Stimulated activated naive CD8-positive, alpha-beta T cell treated with anti-CD3 and anti-CD28 coated beads, Interleukin-15, amount 100 ng/mL, for 72 hours (primary cell): ENCODE measurements at regions not wholly inside any gene's neighbourhood (a gene's known extent, or its start where the extent isn't known, plus 50 kb on each side); places are given as distances from the start of the nearest gene placed in this dataset.

Experiments
- ATAC-seq: fragments of 150-1000 bp; cut with Tn5 transposase; 2 replicates; pipeline ENCODE4 v1.10.0; 2021; ENCODE audit warnings: mild to moderate bottlenecking, moderate library complexity
- DNase-seq, 2 donors: peaks; one replicate each; pipeline ENCODE4 v3.0.0; 2021 to 2022
- H3K27ac Mint-ChIP-seq, 2 donors: one replicate each; pipeline ENCODE4 v1.8.0; 2022; ENCODE audit warnings: mild to moderate bottlenecking in 2 of 2, mixed read lengths in 2 of 2, moderate library complexity in 2 of 2
- H3K27me3 Mint-ChIP-seq: one replicate; pipeline ENCODE4 v1.8.0; 2022; ENCODE audit warnings: mixed read lengths
- H3K4me1 Mint-ChIP-seq: one replicate; pipeline ENCODE4 v1.8.0; 2022; ENCODE audit warnings: mild to moderate bottlenecking, mixed read lengths
- H3K4me3 Mint-ChIP-seq, 2 donors: one replicate each; pipeline ENCODE4 v1.8.0; 2022; ENCODE audit warnings: mild to moderate bottlenecking in 2 of 2, mixed read lengths in 2 of 2, moderate library complexity in 1 of 2
- H3K9me3 Mint-ChIP-seq, 2 donors: one replicate each; pipeline ENCODE4 v1.8.0; 2022; ENCODE audit warnings: mixed read lengths in 2 of 2

DNA sequence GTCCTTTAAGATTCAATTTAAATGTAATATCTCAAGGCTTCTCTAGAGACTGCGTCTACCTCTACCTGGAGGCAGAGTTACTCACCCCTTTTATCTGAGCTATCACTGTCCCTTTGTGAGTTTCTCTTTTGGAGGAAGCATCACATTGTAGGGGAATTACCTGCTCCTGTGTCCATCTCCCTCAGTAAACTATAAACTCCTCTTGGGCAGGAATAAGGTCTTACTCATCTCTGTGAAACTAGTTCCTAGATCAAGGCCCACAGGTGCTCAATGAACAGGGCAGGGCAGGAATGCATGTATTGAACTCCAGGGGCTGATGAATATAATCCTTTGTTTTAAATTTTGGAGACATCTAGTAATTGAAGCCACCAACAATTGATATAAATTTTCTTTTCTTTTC is 139.8 kb upstream of the ERCC6L2 start:
- peaks cover 42% of the 10 kb centered on the region for H3K27me3 Mint-ChIP-seq
- DNase-seq (no peak), ATAC-seq (no peak)
- peaks cover 0 to 4% of the 10 kb centered on the region in 2 donors for H3K9me3 Mint-ChIP-seq
- H3K27ac Mint-ChIP-seq: no peak overlapping the region
- H3K4me3 Mint-ChIP-seq: no peak overlapping the region
- H3K4me1 Mint-ChIP-seq: peaks cover 35% of the 10 kb centered on the region

DNA sequence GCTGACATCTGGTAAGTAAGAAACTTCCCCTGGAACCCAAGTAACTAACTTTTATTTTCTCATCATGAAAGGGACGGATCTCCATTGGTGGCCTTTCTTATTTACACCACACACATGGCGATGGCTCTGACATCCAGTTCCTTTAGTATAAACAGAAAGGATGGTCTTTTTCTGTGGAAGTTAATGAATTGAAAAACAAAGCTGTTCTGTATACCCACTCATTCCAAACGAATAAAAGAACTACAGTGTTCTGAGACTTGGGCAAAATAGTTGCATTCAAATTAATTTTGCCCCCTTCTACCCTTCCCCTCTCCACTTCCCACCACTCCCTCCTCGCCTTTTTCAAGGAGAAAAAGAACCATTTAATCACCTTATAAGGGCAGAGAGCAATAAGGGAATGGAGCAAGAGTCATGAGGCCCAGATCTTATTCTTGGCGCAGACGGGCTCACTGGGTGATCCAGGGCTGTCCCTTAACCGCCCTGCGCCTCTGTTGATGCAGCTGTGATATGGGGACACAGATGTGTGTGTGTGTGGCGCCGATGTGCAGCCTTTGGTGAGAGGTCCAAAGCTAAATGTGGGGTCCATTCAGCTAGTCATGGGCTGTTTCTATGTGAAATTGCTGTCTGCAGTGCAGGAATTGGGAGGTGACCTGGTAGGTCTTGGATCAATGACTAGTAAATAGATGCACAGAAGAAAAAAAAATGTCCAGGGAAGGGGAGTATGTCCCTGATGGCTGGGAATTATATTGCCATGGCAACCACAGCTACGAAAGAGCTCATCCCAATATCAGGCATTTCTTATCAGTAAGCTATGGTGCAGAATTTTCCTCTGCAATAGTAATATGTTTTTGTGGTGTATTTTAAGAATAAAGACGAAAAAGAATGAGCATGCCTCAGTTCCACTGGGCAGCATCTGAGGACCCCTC is 141.5 kb upstream of the ERCC6L2 start:
- H3K4me1 Mint-ChIP-seq: peaks cover 28% of the 10 kb centered on the region
- ATAC-seq (no peak), DNase-seq (no peak)
- H3K27ac Mint-ChIP-seq: no peak overlapping the region
- H3K27me3 Mint-ChIP-seq: peaks cover 42% of the 10 kb centered on the region
- H3K9me3 Mint-ChIP-seq: peaks cover 0 to 4% of the 10 kb centered on the region in 2 donors
- H3K4me3 Mint-ChIP-seq: no peak overlapping the region

DNA sequence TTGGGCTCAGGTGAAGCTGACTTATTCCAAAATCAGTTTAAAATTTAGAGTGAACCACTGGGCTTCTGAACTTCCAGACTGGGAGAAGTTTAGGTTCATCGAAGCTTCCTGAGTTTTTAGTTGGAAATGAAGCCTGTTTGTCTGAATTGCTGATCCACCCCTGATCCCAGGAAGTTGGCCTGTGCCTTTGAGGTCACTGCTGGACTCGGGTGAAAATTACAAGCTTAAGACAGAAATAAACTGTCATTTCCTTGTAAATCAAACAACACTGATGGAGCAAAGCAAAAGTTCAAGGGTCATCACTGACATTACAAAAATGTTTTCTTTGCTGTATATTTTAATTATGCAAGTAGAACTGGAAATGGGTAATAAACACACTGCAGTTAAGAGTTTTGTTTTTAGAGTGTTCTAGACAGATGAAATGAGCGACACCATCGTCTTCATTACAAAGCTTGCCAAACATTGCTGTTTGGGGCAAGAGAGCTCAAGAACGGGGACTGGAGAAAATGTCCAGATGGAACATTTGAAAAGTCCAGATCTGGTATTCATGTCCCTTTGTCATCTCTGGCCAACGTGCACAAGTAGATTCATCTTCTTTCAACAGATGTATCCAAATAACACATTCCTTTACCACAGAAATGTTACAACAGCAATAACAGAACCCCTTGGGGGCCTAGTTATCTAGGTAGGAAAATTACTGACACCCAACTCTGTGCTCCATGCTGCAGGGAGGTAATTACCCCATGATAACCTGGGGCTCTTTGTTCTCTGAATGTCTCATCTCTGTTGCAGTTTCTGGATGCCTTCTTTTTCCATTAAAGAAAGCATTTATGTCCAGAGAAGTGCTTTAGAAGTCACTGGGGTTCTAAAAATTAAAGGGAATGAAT is 142.4 kb upstream of the ERCC6L2 start:
- Mint-ChIP-seq H3K4me3 (no peak overlapping the region), H3K9me3 (peaks cover 6 to 8% of the 10 kb centered on the region in 2 donors), H3K4me1 (peaks cover 28% of the 10 kb centered on the region), H3K27me3 (peaks cover 38% of the 10 kb centered on the region), H3K27ac (no peak overlapping the region)
- peak; percentile 50 for ATAC-seq
- no peak for DNase-seq

DNA sequence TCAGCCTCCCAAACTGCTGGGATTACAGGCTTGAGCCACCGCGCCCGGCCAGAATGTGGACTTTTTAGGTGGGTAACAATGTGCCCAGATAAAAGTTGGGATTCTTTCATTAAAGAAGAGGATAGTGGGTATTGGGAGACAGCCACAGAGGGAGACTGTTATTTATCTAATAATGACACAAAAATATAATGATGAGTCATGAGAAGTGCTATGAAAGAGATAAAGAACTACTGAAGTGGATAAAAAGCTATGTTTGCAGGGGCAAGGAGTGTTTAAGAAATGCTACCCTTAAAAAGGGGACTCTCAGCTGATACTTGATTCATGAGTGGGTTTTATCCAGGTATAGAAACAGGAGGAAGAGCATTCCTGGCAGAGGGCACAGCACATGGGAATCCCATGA is 143.6 kb upstream of the ERCC6L2 start:
- Mint-ChIP-seq H3K4me3 (no peak overlapping the region), H3K27me3 (peaks cover 28% of the 10 kb centered on the region), H3K9me3 (peaks cover 6 to 8% of the 10 kb centered on the region in 2 donors), H3K27ac (no peak overlapping the region), H3K4me1 (peaks cover 35% of the 10 kb centered on the region)
- no peak for DNase-seq
- no peak for ATAC-seq

DNA sequence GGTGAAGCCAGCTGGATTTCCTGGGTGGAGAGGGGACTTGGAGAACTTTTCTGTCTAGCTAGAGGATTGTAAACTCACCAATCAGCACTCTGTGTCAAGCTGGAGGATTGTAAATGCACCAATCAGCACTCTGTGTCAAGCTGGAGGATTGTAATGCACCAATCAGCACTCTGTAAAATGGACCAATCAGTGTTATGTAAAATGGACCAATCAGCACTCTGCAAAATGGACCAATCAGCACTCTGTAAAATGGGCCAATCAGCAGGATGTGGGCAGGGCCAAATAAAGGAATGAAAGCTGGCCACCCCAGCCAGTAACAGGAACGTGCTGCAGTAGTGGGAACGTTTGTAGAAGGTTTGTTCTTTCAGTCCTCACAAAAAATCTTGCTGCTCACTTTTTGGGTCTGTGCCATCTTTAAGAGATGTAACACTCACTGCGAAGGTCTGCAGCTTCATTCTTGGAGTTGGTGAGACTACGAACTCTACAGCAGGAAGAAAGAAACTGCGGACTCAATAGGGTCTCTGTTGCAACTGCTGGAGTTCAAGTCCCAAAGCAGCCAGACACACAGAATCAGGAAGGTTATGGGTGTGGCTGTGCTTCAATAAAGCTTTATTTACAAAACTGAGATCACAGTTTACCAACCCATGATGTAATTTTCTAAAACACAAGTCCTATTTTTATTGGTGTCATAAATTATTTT is 145.7 kb upstream of the ERCC6L2 start:
- peaks cover 45% of the 10 kb centered on the region for H3K4me1 Mint-ChIP-seq
- DNase-seq: no peak
- H3K9me3 Mint-ChIP-seq: peaks cover 16 to 19% of the 10 kb centered on the region in 2 donors

DNA sequence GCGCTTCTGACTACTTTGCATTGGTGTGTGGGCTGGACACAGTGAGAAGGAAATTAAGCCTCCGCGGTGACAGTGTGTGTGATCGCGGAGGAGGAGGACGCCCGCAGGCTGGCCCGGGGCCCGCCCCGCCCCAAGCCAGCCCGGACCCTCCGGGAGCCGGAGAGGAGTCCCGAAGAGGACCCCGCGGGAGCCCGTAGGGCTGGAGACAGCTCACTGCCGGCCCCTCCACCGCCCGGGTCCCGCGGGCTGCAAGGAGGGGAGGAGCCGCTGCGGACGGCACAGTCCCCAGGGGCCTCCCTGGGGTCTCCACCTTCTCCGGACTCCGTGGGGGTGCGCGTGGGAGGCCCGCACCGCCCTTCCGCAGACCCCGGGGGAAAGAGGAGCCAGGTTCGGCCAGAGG is 146.4 kb upstream of the ERCC6L2 start:
- ATAC-seq (no peak), DNase-seq (no peak)
- H3K9me3 Mint-ChIP-seq: peaks cover 20 to 21% of the 10 kb centered on the region in 2 donors
- H3K27ac Mint-ChIP-seq: no peak overlapping the region
- no peak overlapping the region for H3K4me3 Mint-ChIP-seq
- H3K27me3 Mint-ChIP-seq: peaks cover 14% of the 10 kb centered on the region
- peaks cover 46% of the 10 kb centered on the region for H3K4me1 Mint-ChIP-seq

More for the DNA sequence above, 145.7 kb upstream of the ERCC6L2 start:
- H3K27me3 Mint-ChIP-seq: peaks cover 19% of the 10 kb centered on the region
- no peak overlapping the region for H3K27ac Mint-ChIP-seq
- ATAC-seq: no peak
- no peak overlapping the region for H3K4me3 Mint-ChIP-seq

DNA sequence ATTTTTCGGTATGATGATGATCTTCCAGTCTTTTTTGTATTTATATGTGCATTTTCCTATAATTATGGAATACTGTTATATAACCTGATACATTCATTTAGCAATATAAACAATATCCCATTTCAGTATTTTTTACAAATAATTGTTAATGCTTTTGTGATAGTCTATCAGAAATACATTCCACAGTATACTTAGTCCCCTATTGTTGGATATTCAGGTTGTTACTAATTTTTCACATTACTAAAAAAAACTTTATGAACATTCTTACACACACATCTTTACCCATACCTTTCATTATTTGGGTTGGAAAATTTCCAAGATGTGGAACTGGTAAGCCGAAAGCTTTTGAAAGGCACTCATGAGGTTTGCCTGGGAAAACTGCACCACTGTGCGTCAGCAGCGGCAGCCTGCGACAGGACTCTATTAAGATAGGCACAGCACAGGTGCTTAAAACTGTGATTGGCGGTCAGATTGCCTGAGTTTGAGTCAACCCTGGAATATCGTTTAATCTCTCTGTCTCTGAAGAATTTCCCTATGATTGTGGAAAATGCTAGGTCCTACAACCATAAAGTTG is 147.5 kb upstream of the ERCC6L2 start:
- Mint-ChIP-seq H3K27ac (no peak overlapping the region), H3K27me3 (peaks cover 14% of the 10 kb centered on the region), H3K4me3 (no peak overlapping the region), H3K9me3 (peaks cover 20 to 22% of the 10 kb centered on the region in 2 donors), H3K4me1 (peaks cover 46% of the 10 kb centered on the region)
- ATAC-seq (no peak), DNase-seq (no peak)

DNA sequence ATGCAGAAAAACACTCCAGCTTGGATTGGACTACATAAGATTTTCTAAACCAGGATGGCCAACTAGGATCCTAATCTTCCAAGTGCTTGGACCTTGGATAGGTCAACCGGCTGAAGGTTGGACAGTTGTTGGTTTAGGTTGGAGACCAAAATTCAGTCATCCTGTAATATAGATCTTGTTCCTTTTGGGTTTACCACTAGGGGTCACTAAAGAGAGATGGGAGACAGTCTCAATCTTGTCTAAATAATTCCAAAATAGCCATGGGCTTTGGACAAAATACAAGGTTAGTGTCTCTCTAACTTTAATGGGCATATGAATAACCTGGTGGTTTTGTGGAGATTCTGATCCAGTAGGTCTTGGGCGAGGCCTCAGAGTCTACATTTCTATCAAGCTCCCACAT is 148.7 kb upstream of the ERCC6L2 start:
- H3K9me3 Mint-ChIP-seq: peaks cover 22 to 28% of the 10 kb centered on the region in 2 donors
- H3K27me3 Mint-ChIP-seq: peaks cover 16% of the 10 kb centered on the region
- no peak overlapping the region for H3K27ac Mint-ChIP-seq
- H3K4me3 Mint-ChIP-seq: no peak overlapping the region
- peaks cover 55% of the 10 kb centered on the region for H3K4me1 Mint-ChIP-seq
- ATAC-seq: no peak
- no peak for DNase-seq

DNA sequence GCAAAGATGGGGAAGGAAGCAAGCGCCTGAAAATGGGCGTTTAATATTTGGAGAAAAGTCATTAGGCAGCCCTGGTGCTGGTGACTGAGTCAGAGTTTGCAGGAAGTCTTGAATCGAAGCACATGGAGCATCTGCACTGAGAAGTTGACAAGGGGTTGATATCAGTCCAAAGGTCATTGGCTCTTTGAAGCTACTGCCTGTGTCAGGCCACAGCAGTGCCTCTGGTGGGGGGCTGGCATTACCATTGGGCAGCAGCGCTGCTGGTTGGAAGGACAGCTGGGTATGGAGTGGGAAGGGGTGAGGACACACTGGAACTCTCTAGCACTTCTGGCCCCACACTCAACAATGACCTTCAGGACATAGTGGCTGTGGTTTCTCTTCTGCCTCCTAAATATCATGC is 150.4 kb upstream of the ERCC6L2 start:
- DNase-seq (no peak), ATAC-seq (peak; percentile 28)
- Mint-ChIP-seq H3K4me1 (peaks cover 55% of the 10 kb centered on the region), H3K27me3 (peaks cover 14% of the 10 kb centered on the region), H3K9me3 (peaks cover 18 to 28% of the 10 kb centered on the region in 2 donors), H3K4me3 (peak overlapping the region in 1 of 2 donors; percentile 24), H3K27ac (peak overlapping the region; percentile 45 to 82)

DNA sequence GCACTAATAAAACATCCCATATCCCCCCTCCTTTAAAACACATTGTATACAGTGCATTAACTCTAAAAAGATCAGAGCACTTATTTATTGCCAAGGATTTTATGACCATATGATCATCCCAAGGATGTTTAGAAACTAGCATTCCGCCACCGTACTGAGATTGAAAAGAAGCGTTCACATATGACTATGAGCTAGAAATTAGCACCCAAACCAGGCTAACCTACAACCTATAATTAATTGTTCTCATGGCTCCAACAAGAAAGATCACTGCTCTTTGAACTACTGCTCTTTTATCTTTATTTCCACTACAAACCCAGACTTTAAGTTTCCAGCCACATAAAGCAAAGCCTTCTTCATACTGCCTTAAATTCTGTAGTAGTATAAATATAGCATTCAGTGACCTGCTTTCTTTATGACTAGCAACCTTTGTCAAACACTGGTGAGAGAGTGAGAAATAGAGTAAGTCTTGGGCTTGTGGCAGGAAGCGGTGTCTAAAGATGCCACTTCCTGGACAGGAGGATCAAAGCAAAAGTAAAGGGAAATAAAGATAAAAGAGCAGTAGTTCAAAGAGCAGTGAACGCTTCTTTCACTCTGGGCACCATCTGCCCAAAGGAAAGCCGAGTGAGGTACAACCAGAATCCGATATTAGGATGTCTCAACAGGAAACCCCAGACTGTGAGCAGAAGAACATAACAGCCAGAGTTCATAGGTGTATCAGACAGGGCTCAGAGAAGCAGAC is 151.1 kb upstream of the ERCC6L2 start:
- peaks cover 14% of the 10 kb centered on the region for H3K27me3 Mint-ChIP-seq
- H3K4me1 Mint-ChIP-seq: peaks cover 55% of the 10 kb centered on the region
- peak; percentile 95 for ATAC-seq
- peak; percentile 69 to 85 for DNase-seq
- peaks cover 20 to 28% of the 10 kb centered on the region in 2 donors for H3K9me3 Mint-ChIP-seq
- peak overlapping the region; percentile 2 to 82 for H3K27ac Mint-ChIP-seq
- peak overlapping the region; percentile 46 to 47 for H3K4me3 Mint-ChIP-seq

DNA sequence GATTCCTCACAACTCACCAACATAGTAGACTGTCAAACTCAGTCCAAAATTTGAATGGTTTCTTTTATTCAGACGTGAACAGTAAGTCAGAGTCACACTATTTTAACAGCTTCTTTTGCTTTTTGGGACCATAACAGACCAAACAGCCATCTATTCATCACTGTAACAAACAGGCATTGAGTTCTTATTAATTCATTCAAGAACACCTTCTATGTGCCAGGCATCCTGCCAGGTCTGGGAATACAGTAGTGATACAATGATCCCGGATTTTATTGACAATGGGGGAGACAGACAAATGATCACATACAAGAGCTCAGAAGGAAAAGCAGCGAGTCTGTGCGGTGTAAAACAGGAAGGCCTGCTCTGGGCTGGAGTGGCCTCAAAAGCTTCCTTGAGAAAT is 153.3 kb upstream of the ERCC6L2 start:
- ATAC-seq (no peak), DNase-seq (no peak)
- H3K9me3 Mint-ChIP-seq: peaks cover 30 to 38% of the 10 kb centered on the region in 2 donors
- H3K27ac Mint-ChIP-seq: no peak overlapping the region
- H3K4me3 Mint-ChIP-seq: no peak overlapping the region
- H3K4me1 Mint-ChIP-seq: peaks cover 50% of the 10 kb centered on the region
- H3K27me3 Mint-ChIP-seq: peaks cover 14% of the 10 kb centered on the region

DNA sequence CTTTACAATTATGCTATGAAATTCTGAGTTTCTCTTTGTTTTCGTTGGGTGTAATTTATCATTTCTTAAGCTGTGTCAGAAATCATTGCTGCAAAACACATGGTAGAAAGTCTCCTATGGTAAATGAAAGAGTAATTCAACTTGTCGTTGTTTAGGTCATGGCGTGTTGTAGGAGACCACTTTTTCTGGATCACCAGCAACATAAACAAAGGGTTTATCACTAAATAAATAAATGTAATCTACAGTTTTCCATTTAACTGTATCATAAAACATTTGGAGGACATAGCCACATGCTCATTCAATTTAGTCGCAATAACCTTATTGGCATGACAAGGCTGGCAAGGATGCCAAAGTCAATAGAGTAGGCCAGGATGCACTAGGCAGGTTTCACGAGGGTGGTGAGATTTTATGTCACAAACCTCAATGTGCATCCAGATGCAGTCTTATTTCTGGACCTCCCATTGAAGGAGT is 154.4 kb upstream of the ERCC6L2 start:
- no peak overlapping the region for H3K4me3 Mint-ChIP-seq
- no peak for DNase-seq
- H3K27ac Mint-ChIP-seq: no peak overlapping the region
- ATAC-seq: no peak
- peaks cover 14% of the 10 kb centered on the region for H3K27me3 Mint-ChIP-seq
- peaks cover 32 to 45% of the 10 kb centered on the region in 2 donors for H3K9me3 Mint-ChIP-seq
- H3K4me1 Mint-ChIP-seq: peaks cover 40% of the 10 kb centered on the region

DNA sequence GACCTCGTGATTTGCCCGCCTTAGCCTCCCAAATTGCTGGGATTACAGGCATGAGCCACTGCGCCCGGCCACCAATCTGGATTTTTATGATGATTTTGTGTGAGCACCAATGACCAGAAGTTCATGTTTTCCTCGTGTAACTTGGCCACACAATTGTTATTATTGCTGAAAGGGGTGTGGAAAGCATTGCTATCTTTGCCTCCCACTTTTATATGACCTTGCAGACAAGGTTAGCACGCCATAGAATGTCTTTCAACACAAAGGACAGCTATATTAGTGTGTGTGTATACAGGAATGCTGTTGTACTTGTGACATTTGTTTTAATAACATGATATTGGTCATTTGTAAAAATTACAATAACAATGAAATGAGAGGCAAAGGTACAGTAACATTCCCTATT is 155.0 kb upstream of the ERCC6L2 start:
- H3K4me3 Mint-ChIP-seq: no peak overlapping the region

DNA sequence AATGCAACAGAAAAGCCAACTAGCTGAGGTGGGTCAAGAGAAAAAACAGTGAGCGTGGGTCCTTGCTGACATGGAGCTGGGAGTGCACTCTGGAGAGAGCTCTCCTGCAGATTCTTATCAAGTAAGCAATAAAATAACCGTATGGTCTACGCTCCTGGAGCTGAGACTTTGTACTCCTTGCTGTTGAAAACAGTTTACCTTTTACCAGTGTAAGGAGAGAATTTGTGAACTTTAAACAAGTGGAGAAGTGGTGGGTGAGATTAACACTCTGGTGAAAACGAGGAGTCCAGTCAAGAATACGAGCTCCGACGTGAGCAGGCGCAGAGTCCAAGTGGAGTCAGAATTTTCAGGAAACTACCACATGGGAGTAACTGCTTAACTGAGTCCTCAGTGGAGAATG is 156.1 kb upstream of the ERCC6L2 start:
- Mint-ChIP-seq H3K9me3 (peaks cover 28 to 43% of the 10 kb centered on the region in 2 donors), H3K4me3 (no peak overlapping the region)

More for the DNA sequence above, 155.0 kb upstream of the ERCC6L2 start:
- peaks cover 14% of the 10 kb centered on the region for H3K27me3 Mint-ChIP-seq
- H3K4me1 Mint-ChIP-seq: peaks cover 34% of the 10 kb centered on the region
- DNase-seq: no peak
- H3K27ac Mint-ChIP-seq: no peak overlapping the region
- ATAC-seq: no peak
- peaks cover 28 to 45% of the 10 kb centered on the region in 2 donors for H3K9me3 Mint-ChIP-seq

More for the DNA sequence above, 156.1 kb upstream of the ERCC6L2 start:
- H3K27me3 Mint-ChIP-seq: peaks cover 14% of the 10 kb centered on the region
- no peak for ATAC-seq
- H3K27ac Mint-ChIP-seq: no peak overlapping the region
- peaks cover 22% of the 10 kb centered on the region for H3K4me1 Mint-ChIP-seq
- DNase-seq: no peak
